ENCODE measurements at regions not wholly inside any gene's neighbourhood (a gene's known extent, or its start where the extent isn't known, plus 50 kb on each side); places are given as distances from the start of the nearest gene placed in this dataset.
"Not testable (repeated sequence)": the region's sequence is repeated elsewhere in the genome, so short reads cannot be mapped to it uniquely, and the experiment has no call there.

DNA sequence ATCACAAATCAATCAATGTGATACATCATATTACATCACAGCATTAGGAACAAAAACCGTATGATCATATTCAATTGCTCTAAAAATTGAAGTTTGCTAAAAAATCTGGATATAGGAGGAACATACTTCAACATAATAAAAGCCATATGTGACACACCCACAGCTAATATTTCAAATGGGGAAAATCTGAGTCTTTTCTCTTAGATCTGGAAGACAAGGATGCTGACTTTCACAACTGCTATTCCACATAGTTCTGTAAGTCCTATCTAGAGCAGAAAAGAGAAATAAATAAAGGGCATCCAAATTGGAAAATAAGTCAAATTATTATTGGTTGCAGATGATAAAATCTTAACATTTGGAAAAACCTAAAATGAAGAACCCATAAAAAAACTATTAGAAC is 256.8 kb upstream of the SGO1 start:
- Histone ChIP-seq H3K36me3 (ENCODE audit: control insufficient read depth, insufficient read depth, low read length) (no peaks in the 10 kb centered on the region), H3K27me3 (ENCODE audit: control insufficient read depth, insufficient read depth, low read length) (no peaks in the 10 kb centered on the region), H3K4me3 (ENCODE audit: low read depth, low read length) (no peak overlapping the region)
- no peak for DNase-seq (ENCODE audit: low read depth)
- TF ChIP-seq, protein P1, sequence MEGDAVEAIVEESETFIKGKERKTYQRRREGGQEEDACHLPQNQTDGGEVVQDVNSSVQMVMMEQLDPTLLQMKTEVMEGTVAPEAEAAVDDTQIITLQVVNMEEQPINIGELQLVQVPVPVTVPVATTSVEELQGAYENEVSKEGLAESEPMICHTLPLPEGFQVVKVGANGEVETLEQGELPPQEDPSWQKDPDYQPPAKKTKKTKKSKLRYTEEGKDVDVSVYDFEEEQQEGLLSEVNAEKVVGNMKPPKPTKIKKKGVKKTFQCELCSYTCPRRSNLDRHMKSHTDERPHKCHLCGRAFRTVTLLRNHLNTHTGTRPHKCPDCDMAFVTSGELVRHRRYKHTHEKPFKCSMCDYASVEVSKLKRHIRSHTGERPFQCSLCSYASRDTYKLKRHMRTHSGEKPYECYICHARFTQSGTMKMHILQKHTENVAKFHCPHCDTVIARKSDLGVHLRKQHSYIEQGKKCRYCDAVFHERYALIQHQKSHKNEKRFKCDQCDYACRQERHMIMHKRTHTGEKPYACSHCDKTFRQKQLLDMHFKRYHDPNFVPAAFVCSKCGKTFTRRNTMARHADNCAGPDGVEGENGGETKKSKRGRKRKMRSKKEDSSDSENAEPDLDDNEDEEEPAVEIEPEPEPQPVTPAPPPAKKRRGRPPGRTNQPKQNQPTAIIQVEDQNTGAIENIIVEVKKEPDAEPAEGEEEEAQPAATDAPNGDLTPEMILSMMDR (IDR thresholded peaks at IDR 0.05; ENCODE audit: insufficient read depth, low read length, poor library complexity, severe bottlenecking), result no peak

DNA sequence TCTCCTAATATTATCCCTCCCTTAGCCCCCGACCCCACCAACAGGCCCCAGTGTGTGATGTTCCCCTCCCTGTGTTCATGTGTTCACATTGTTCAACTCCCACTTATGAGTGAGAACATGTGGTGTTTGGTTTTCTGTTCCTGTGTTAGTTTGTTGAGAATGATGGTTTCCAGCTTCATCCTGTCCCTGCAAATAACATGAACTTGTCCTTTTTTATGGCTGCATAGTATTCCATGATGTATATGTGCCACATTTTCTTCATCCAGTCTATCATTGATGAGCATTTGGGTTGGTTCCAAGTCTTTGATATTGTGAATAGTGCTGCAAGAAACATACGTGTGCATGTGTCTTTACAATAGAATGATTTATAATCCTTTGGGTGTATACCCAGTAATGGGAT is 241.3 kb upstream of the SGO1 start:
- H3K27me3 ChIP-seq (ENCODE audit: control insufficient read depth, insufficient read depth, low read length); DNase-seq (ENCODE audit: low read depth); H3K4me3 ChIP-seq (ENCODE audit: low read depth, low read length); H3K36me3 ChIP-seq (ENCODE audit: control insufficient read depth, insufficient read depth, low read length): not testable (repeated sequence)

DNA sequence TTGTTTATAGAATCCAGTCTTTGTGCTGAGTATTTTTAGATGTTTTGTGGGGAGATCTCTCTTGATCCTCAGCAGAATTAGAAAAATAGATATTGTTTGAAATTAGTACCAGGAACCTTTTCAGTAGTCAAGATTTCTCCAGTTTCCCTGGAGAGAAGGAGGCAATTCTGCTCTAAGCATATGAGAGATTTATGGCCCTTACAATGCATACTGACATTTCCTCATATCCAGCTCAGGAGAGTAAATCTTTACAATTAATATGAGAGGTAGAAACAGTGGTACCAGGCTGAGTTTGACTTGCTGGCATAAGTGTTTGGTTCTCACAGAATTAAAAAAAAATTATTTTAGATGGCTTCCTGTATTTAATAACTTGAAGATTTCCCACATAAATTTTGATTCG is 239.1 kb upstream of the SGO1 start:
- no peak for DNase-seq (ENCODE audit: low read depth)
- TF ChIP-seq, protein P1 (IDR thresholded peaks at IDR 0.05; ENCODE audit: insufficient read depth, low read length, poor library complexity, severe bottlenecking), result no peak
- Histone ChIP-seq H3K36me3 (ENCODE audit: control insufficient read depth, insufficient read depth, low read length) (no peaks in the 10 kb centered on the region), H3K27me3 (ENCODE audit: control insufficient read depth, insufficient read depth, low read length) (no peaks in the 10 kb centered on the region), H3K4me3 (ENCODE audit: low read depth, low read length) (no peak overlapping the region)

DNA sequence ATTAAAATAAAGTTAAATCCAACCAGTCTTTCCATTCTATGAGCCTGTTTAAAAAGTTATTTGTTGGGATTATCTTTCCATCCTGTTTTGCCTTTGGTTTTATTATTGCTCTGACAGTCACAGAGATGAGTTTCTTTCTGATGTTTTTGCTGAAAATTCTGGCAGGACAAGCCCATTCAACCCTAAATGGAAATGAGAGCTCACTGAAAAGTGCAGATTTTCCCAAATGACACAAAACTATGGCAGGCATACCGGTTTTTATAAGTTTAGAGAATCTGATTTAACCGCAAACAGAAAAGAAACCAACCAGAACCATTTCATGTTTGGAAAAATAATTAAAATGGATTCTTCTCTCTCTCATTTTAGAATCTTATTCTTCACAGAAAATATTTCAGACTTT is 238.1 kb upstream of the SGO1 start:
- no peak for DNase-seq (ENCODE audit: low read depth)
- no peak overlapping the region for H3K4me3 ChIP-seq (ENCODE audit: low read depth, low read length)
- no peaks in the 10 kb centered on the region for H3K36me3 ChIP-seq (ENCODE audit: control insufficient read depth, insufficient read depth, low read length)
- H3K27me3 ChIP-seq (ENCODE audit: control insufficient read depth, insufficient read depth, low read length), result no peaks in the 10 kb centered on the region
- TF ChIP-seq, protein P1 (IDR thresholded peaks at IDR 0.05; ENCODE audit: insufficient read depth, low read length, poor library complexity, severe bottlenecking), result no peak

DNA sequence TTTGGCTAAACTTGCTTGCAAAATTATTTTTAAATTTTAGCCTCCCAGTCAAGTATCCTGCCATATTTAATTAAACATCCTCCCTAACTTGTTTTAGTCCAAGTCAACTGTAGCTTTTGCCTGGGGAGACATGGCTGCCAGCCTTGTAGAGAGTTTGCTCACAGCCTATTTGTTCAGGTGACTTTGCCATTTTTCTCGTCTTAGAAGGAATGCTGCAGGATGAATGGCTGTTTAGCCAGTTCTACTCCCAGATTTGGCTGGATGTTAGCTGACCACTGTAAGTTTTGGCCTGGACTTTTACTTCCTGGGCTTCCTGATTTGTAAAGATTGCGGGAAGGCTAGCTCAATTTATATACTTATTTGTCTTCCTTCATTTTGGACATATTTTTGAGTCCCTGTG is 236.4 kb upstream of the SGO1 start:
- no peak for DNase-seq (ENCODE audit: low read depth)
- Histone ChIP-seq H3K4me3 (ENCODE audit: low read depth, low read length) (no peak overlapping the region), H3K36me3 (ENCODE audit: control insufficient read depth, insufficient read depth, low read length) (no peaks in the 10 kb centered on the region), H3K27me3 (ENCODE audit: control insufficient read depth, insufficient read depth, low read length) (no peaks in the 10 kb centered on the region)
- TF ChIP-seq, protein P1 (IDR thresholded peaks at IDR 0.05; ENCODE audit: insufficient read depth, low read length, poor library complexity, severe bottlenecking), result no peak

DNA sequence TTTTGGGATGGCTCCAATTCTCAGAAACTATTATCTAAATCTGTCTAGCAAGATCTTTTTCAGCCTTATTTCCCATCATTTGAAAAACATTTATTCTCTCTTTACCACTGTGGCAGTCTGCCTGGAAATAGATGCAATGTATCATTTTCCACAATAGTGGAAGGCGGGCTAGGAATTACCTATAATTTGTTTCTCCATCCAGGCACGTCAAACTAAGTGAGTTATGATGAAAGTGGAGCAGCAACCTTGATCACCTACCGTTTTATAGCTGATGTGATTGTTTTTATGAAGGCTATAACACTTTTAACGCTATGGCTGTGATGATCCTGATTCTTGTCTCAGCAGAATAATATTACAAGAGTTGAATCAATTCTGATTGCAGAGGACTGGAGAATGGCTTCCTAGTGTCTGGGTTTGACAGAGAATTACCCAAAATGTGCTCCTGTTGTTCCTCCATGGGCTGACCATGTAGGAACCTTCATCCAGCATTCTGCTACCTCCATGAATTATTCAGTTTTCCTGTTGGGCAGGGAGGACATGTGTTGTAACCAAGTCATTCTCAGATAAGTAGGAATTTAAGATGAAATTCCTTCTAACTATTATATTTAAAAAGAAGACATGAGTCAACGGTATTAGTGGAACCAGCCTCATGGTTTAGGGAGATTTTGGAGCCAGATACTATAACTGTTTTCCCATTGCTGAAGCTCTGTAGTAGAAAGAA is 231.5 kb upstream of the SGO1 start:
- no peak for DNase-seq (ENCODE audit: low read depth)
- TF ChIP-seq, protein P1 (IDR thresholded peaks at IDR 0.05; ENCODE audit: insufficient read depth, low read length, poor library complexity, severe bottlenecking), result no peak
- Histone ChIP-seq H3K4me3 (ENCODE audit: low read depth, low read length) (no peak overlapping the region), H3K27me3 (ENCODE audit: control insufficient read depth, insufficient read depth, low read length) (no peaks in the 10 kb centered on the region), H3K36me3 (ENCODE audit: control insufficient read depth, insufficient read depth, low read length) (no peaks in the 10 kb centered on the region)
